HT-29 (cell line): ENCODE measurements at regions not wholly inside any gene's neighbourhood (a gene's known extent, or its start where the extent isn't known, plus 50 kb on each side); places are given as distances from the start of the nearest gene placed in this dataset. TPM values are rescaled to one million over a fixed set of nuclear protein-coding genes. Genes with fewer than 3 reads are reported as not detected.

Source experiments
- small RNA-seq: library from RNA; depleted of rRNA; stranded (forward); fragments of <200 nt; gene quantifications from one replicate; pipeline ENCODE3, GENCODE V24; 2014

Small RNA genes lying in the stretch of these regions (small RNA-seq; reads per million reads assigned to genes)
- not detected for gene MIR4693
